IMR-90 (cell line): ENCODE measurements at regions not wholly inside any gene's neighbourhood (a gene's known extent, or its start where the extent isn't known, plus 50 kb on each side); places are given as distances from the start of the nearest gene placed in this dataset.

Source experiments
- ATAC-seq: fragments of 200-7000 bp; cut with Tn5 transposase; 2 replicates; pipeline ENCODE4 v1.9.1; 2020; ENCODE audit warnings: low read depth, mild to moderate bottlenecking, moderate library complexity
- BruUV-seq: library from RNA; stranded (reverse); fragments of 400-500 nt; replicated peaks from 2 replicates; lab custom pipeline; 2021; lab: Mats Ljungman, UMichigan
- CTCF ChIA-PET: fragments of 300-600 bp; formaldehyde crosslinking; extraction: SDS; loops from one replicate; lab custom pipeline; 2021; ENCODE audit warnings: antibody characterized with exemption; lab: Yijun Ruan, JAX
- POLR2A ChIA-PET: fragments of 300-600 bp; sonication (Branson Sonifier 250); formaldehyde crosslinking; loops from one replicate; lab custom pipeline; 2022; ENCODE audit warnings: antibody characterized with exemption; ENCODE audit not compliant: unreplicated experiment; lab: Charles Lee
- DNase-seq: peaks from one replicate; pipeline ENCODE4 v3.0.0; 2013
- H2AFZ ChIP-seq: replicated peaks from 2 replicates; pipeline ENCODE3; 2013; ENCODE audit warnings: low read length, mild to moderate bottlenecking; ENCODE audit not compliant: poor library complexity
- H2AK5ac ChIP-seq: 2 replicates; pipeline ENCODE4 v1.6.1; 2013; ENCODE audit warnings: low read depth, low read length, inconsistent platforms
- H2AK9ac ChIP-seq: replicated peaks from 2 replicates; pipeline ENCODE3; 2013; ENCODE audit warnings: mild to moderate bottlenecking, low read depth, low read length, moderate library complexity; ENCODE audit not compliant: poor library complexity
- H2BK120ac ChIP-seq: 2 replicates; pipeline ENCODE4 v1.6.1; 2013; ENCODE audit warnings: low read depth, low read length, inconsistent platforms
- H2BK15ac ChIP-seq: 3 replicates; pipeline ENCODE4 v1.6.1; 2013; ENCODE audit warnings: low read depth, low read length, inconsistent platforms
- H2BK20ac ChIP-seq: 2 replicates; pipeline ENCODE4 v1.6.1; 2013; ENCODE audit warnings: low read depth, mild to moderate bottlenecking, inconsistent platforms, low read length, moderate library complexity
- H2BK5ac ChIP-seq: 2 replicates; pipeline ENCODE4 v1.6.1; 2013; ENCODE audit warnings: mild to moderate bottlenecking, low read depth, low read length, inconsistent platforms; ENCODE audit not compliant: poor library complexity, severe bottlenecking
- H3K14ac ChIP-seq: replicated peaks from 2 replicates; pipeline ENCODE4 v1.6.1; 2013; ENCODE audit warnings: low read depth, low read length, inconsistent platforms
- H3K18ac ChIP-seq: 2 replicates; pipeline ENCODE4 v1.6.1; 2013; ENCODE audit warnings: low read depth, low read length, control low read depth
- H3K23ac ChIP-seq: 2 replicates; pipeline ENCODE4 v1.6.1; 2013; ENCODE audit warnings: low read depth, low read length, inconsistent platforms
- H3K27ac ChIP-seq: 2 replicates; pipeline ENCODE4 v1.5.1; 2013; ENCODE audit warnings: mild to moderate bottlenecking, control low read depth, low read length; ENCODE audit not compliant: insufficient read depth
- H3K27me3 ChIP-seq: 2 replicates; pipeline ENCODE4 v1.6.1; 2013; ENCODE audit warnings: low read length; ENCODE audit not compliant: control insufficient read depth, insufficient read depth
- H3K36me3 ChIP-seq: 2 replicates; pipeline ENCODE4 v1.6.1; 2013; ENCODE audit warnings: low read length, mixed read lengths; ENCODE audit not compliant: control insufficient read depth, insufficient read depth
- H3K4ac ChIP-seq: 2 replicates; pipeline ENCODE4 v1.6.1; 2013; ENCODE audit warnings: low read depth, low read length, inconsistent platforms
- H3K4me1 ChIP-seq: 2 replicates; pipeline ENCODE4 v1.6.1; 2013; ENCODE audit warnings: low read length, mixed read lengths; ENCODE audit not compliant: control insufficient read depth, insufficient read depth
- H3K4me2 ChIP-seq: 2 replicates; pipeline ENCODE4 v1.6.1; 2013; ENCODE audit warnings: low read depth, mild to moderate bottlenecking, control low read depth, low read length, moderate library complexity
- H3K4me3 ChIP-seq: 2 replicates; pipeline ENCODE4 v1.5.1; 2013; ENCODE audit warnings: low read depth, mild to moderate bottlenecking, control low read depth, low read length, moderate library complexity; ENCODE audit not compliant: insufficient read depth
- H3K56ac ChIP-seq: 2 replicates; pipeline ENCODE4 v1.6.1; 2013; ENCODE audit warnings: low read length, inconsistent platforms; ENCODE audit not compliant: insufficient read depth; ENCODE audit errors: extremely low read depth
- H3K79me1 ChIP-seq, 2 experiments: 2 replicates each; pipeline ENCODE4 v1.6.1; 2013; ENCODE audit warnings: low read length in 2 of 2, inconsistent platforms in 1 of 2, low read depth in 1 of 2
- H3K9ac ChIP-seq: 2 replicates; pipeline ENCODE4 v1.6.1; 2013; ENCODE audit warnings: low read depth, low read length, control low read depth
- H3K9me1 ChIP-seq: 2 replicates; pipeline ENCODE4 v1.6.1; 2013; ENCODE audit warnings: low read length, inconsistent platforms; ENCODE audit not compliant: insufficient read depth
- H3K9me3 ChIP-seq: 2 replicates; pipeline ENCODE4 v1.6.1; 2013; ENCODE audit warnings: low read length; ENCODE audit not compliant: control insufficient read depth, insufficient read depth
- H4K20me1 ChIP-seq: 2 replicates; pipeline ENCODE4 v1.6.1; 2013; ENCODE audit warnings: low read length, inconsistent platforms; ENCODE audit not compliant: insufficient read depth
- H4K5ac ChIP-seq: 2 replicates; pipeline ENCODE4 v1.6.1; 2013; ENCODE audit warnings: mild to moderate bottlenecking, low read depth, low read length, control low read depth
- H4K8ac ChIP-seq, 2 experiments: 2 replicates each; pipeline ENCODE4 v1.6.1; 2013; ENCODE audit warnings: low read depth in 2 of 2, low read length in 2 of 2, control low read depth in 1 of 2, inconsistent platforms in 1 of 2
- H4K91ac ChIP-seq: 2 replicates; pipeline ENCODE4 v1.6.1; 2013; ENCODE audit warnings: low read depth, low read length, inconsistent platforms; ENCODE audit not compliant: insufficient read depth
- BHLHE40 ChIP-seq: fragments of 150-350 bp; IDR thresholded peaks from 2 replicates; pipeline ENCODE4 v1.6.1; 2016; ENCODE audit warnings: mild to moderate bottlenecking, low read depth, low read length
- CEBPB ChIP-seq: IDR thresholded peaks from 2 replicates; pipeline ENCODE4 v1.6.1; 2012; ENCODE audit warnings: low read depth, low read length, improper control_type of control experiment
- CHD1 ChIP-seq: IDR thresholded peaks from 2 replicates; pipeline ENCODE4 v1.6.1; 2012; ENCODE audit warnings: low read depth, low read length, improper control_type of control experiment
- FOS ChIP-seq: fragments of 150-350 bp; IDR thresholded peaks from 2 replicates; pipeline ENCODE4 v1.6.1; 2016; ENCODE audit warnings: low read depth, low read length
- MAFK ChIP-seq: IDR thresholded peaks from 2 replicates; pipeline ENCODE4 v1.6.1; 2012; ENCODE audit warnings: low read depth, low read length, improper control_type of control experiment
- MAZ ChIP-seq: IDR thresholded peaks from 2 replicates; pipeline ENCODE4 v1.6.1; 2012; ENCODE audit warnings: low read depth, mild to moderate bottlenecking, low read length, improper control_type of control experiment, moderate library complexity, borderline replicate concordance
- MXI1 ChIP-seq: IDR thresholded peaks from 2 replicates; pipeline ENCODE4 v1.6.1; 2012; ENCODE audit warnings: low read depth, mild to moderate bottlenecking, low read length, moderate library complexity, borderline replicate concordance
- NFE2L2 ChIP-seq: fragments of 150-350 bp; IDR thresholded peaks from 2 replicates; pipeline ENCODE4 v1.6.1; 2016; ENCODE audit warnings: low read depth, mild to moderate bottlenecking, low read length
- POLR2A ChIP-seq: IDR thresholded peaks from 2 replicates; pipeline ENCODE4 v1.6.1; 2012; ENCODE audit warnings: mild to moderate bottlenecking, low read depth, low read length
- RAD21 ChIP-seq: IDR thresholded peaks from 2 replicates; pipeline ENCODE4 v1.6.1; 2012; ENCODE audit warnings: low read length, improper control_type of control experiment
- RCOR1 ChIP-seq: IDR thresholded peaks from 2 replicates; pipeline ENCODE4 v1.6.1; 2012; ENCODE audit warnings: mild to moderate bottlenecking, low read length, improper control_type of control experiment; ENCODE audit not compliant: insufficient replicate concordance
- RFX5 ChIP-seq: IDR thresholded peaks from 2 replicates; pipeline ENCODE4 v1.8.0; 2012; ENCODE audit warnings: low read depth, mild to moderate bottlenecking, low read length, moderate library complexity
- SMC3 ChIP-seq: fragments of 150-350 bp; IDR thresholded peaks from 2 replicates; pipeline ENCODE4 v1.6.1; 2016; ENCODE audit warnings: low read depth, mild to moderate bottlenecking, antibody characterized with exemption, low read length, moderate library complexity
- WGBS, 2 experiments: methylation state at CpG; one replicate each; pipeline versions ENCODE4 v1.1.5 to v1.1.7; 2013; ENCODE audit warnings: missing lambda C conversion rate in 2 of 2; ENCODE audit not compliant: insufficient read length in 1 of 2; ENCODE audit errors: extremely low coverage in 2 of 2; 5-methylcytosine and 5-hydroxymethylcytosine counted together
- dilution Hi-C: fragments of 300-500 bp; cut with HindIII; formaldehyde crosslinking; loops from one replicate; pipeline ENCODE4 v1.14.3; 2018; ENCODE audit warnings: low sequenced_read_pairs; ENCODE audit not compliant: unreplicated experiment
- in situ Hi-C: fragments of 300-500 bp; cut with MboI; formaldehyde crosslinking; loops from 3 replicates; pipeline ENCODE4 v1.14.3; 2019; ENCODE audit warnings: low sequenced_read_pairs, inconsistent platforms, mixed read lengths
- intact Hi-C: fragments of 100-400 bp; cut with micrococcal nuclease; formaldehyde crosslinking; loops from 2 replicates; pipeline ENCODE4 v1.10.0; 2022
- TF ChIP-seq, protein P1 (sequence below): fragments of 150-350 bp; IDR thresholded peaks from 2 replicates; pipeline ENCODE4 v1.6.1; 2017; ENCODE audit warnings: mild to moderate bottlenecking, antibody characterized with exemption, low read length, low read depth
- TF ChIP-seq, protein P2 (sequence below): conservative IDR thresholded peaks from 2 replicates; pipeline ENCODE4 v1.5.1; 2012; ENCODE audit warnings: mild to moderate bottlenecking, low read depth, low read length, improper control_type of control experiment
- TF ChIP-seq, protein P3 (sequence below): fragments of 150-350 bp; IDR thresholded peaks from 2 replicates; pipeline ENCODE4 v1.6.1; 2016; ENCODE audit warnings: low read depth, mild to moderate bottlenecking, low read length, moderate library complexity, borderline replicate concordance

DNA sequence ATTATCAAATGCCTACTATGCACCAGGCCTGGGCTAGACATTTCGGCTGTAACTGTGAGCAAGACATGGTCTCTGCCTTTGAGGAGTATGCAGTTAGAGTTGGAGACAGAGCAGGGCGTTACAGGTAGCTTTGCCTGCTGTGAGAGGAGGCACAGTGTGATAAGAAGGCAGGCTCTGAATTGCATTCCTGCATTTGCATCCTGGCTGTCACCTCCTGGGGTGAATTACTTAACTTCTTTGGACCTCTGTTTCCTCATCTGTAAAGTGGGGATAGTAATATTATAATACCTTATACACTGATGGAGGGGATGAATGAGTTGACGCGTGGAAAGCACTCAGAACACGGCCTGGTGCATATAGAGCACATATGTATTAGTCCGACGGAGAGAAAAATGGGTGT is 118.1 kb upstream of the ARHGAP20 start:
- BruUV-seq = no TSS peak
- Histone ChIP-seq H3K9me1 (peaks cover 18% of the 10 kb centered on the region), H4K20me1 (no peaks in the 10 kb centered on the region), H3K18ac (no peak overlapping the region), H2AK9ac (no peak overlapping the region), H4K5ac (no peak overlapping the region), H3K56ac (no peak overlapping the region), H3K9me3 (no peaks in the 10 kb centered on the region), H2BK5ac (no peak overlapping the region), H3K79me1 (no peaks in the 10 kb centered on the region), H3K23ac (no peak overlapping the region), H3K9ac (no peak overlapping the region), H3K14ac (peak overlapping the region; percentile 71; the same call in 1 of the 2 replicates), H3K4me1 (peaks cover 5% of the 10 kb centered on the region; the same call in 1 of the 2 replicates), H3K4ac (peak overlapping the region; percentile 79; the same call in 1 of the 2 replicates), H3K4me2 (no peak overlapping the region), H2BK20ac (peak overlapping the region; percentile 74; the same call in 1 of the 2 replicates), H2AFZ (no peak overlapping the region), H2AK5ac (peak overlapping the region; percentile 88), H2BK15ac (peak overlapping the region; percentile 70; the same call in 1 of the 3 replicates), H4K91ac (peak overlapping the region; percentile 63), H3K27me3 (no peaks in the 10 kb centered on the region), H2BK120ac (peak overlapping the region; percentile 65), H3K4me3 (no peak overlapping the region), H3K36me3 (no peaks in the 10 kb centered on the region), H3K27ac (no peak overlapping the region), H4K8ac (no peak overlapping the region; a peak in 1 of 4 replicates)
- POLR2A ChIA-PET = no interaction called here
- CTCF ChIA-PET = no interaction called here
- no CpG with 5 or more reads among the region's 7 CpGs for WGBS, 2 experiments
- no peak for TF ChIP-seq NFE2L2
- TF ChIP-seq, protein P1, sequence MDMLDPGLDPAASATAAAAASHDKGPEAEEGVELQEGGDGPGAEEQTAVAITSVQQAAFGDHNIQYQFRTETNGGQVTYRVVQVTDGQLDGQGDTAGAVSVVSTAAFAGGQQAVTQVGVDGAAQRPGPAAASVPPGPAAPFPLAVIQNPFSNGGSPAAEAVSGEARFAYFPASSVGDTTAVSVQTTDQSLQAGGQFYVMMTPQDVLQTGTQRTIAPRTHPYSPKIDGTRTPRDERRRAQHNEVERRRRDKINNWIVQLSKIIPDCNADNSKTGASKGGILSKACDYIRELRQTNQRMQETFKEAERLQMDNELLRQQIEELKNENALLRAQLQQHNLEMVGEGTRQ = no peak
- TF ChIP-seq RFX5 = no peak
- no peak for TF ChIP-seq RAD21
- no peak for TF ChIP-seq CHD1
- no peak for TF ChIP-seq BHLHE40
- TF ChIP-seq, protein P2, sequence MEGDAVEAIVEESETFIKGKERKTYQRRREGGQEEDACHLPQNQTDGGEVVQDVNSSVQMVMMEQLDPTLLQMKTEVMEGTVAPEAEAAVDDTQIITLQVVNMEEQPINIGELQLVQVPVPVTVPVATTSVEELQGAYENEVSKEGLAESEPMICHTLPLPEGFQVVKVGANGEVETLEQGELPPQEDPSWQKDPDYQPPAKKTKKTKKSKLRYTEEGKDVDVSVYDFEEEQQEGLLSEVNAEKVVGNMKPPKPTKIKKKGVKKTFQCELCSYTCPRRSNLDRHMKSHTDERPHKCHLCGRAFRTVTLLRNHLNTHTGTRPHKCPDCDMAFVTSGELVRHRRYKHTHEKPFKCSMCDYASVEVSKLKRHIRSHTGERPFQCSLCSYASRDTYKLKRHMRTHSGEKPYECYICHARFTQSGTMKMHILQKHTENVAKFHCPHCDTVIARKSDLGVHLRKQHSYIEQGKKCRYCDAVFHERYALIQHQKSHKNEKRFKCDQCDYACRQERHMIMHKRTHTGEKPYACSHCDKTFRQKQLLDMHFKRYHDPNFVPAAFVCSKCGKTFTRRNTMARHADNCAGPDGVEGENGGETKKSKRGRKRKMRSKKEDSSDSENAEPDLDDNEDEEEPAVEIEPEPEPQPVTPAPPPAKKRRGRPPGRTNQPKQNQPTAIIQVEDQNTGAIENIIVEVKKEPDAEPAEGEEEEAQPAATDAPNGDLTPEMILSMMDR = no peak
- TF ChIP-seq MXI1 = no peak
- no peak for TF ChIP-seq POLR2A
- no peak for TF ChIP-seq MAFK
- no peak for TF ChIP-seq SMC3
- TF ChIP-seq, protein P3, sequence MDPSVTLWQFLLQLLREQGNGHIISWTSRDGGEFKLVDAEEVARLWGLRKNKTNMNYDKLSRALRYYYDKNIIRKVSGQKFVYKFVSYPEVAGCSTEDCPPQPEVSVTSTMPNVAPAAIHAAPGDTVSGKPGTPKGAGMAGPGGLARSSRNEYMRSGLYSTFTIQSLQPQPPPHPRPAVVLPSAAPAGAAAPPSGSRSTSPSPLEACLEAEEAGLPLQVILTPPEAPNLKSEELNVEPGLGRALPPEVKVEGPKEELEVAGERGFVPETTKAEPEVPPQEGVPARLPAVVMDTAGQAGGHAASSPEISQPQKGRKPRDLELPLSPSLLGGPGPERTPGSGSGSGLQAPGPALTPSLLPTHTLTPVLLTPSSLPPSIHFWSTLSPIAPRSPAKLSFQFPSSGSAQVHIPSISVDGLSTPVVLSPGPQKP = no peak
- TF ChIP-seq FOS = no peak
- no peak for TF ChIP-seq MAZ
- TF ChIP-seq CEBPB = no peak
- TF ChIP-seq RCOR1 = no peak
- no peak for ATAC-seq
- DNase-seq = no peak
- intact Hi-C loops = no loop called here
- in situ Hi-C loops = no loop called here
- dilution Hi-C loops = no loop called here
